Activated naive CD4-positive, alpha-beta T cell treated with anti-CD3 and anti-CD28 coated beads for 36 hours (primary cell): ENCODE measurements at regions not wholly inside any gene's neighbourhood (a gene's known extent, or its start where the extent isn't known, plus 50 kb on each side); places are given as distances from the start of the nearest gene placed in this dataset.

Experiments
- CTCF ChIA-PET: fragments of 350-600 bp; sonication (Branson Sonifier 250); formaldehyde crosslinking; loops from one replicate; lab custom pipeline; 2021; ENCODE audit warnings: antibody characterized with exemption; lab: Charles Lee
- DNase-seq: peaks from one replicate; pipeline ENCODE4 v3.0.0-alpha.2; 2020
- H3K27ac Mint-ChIP-seq: one replicate; pipeline ENCODE4 v1.8.0; 2021; ENCODE audit warnings: mild to moderate bottlenecking, mixed read lengths
- H3K27me3 Mint-ChIP-seq: one replicate; pipeline ENCODE4 v1.8.0; 2021; ENCODE audit warnings: low read depth, mixed read lengths
- H3K36me3 Mint-ChIP-seq: one replicate; pipeline ENCODE4 v1.8.0; 2021; ENCODE audit warnings: low read depth, mixed read lengths
- H3K4me1 Mint-ChIP-seq: one replicate; pipeline ENCODE4 v1.8.0; 2021; ENCODE audit warnings: low read depth, mixed read lengths
- H3K4me3 Mint-ChIP-seq: one replicate; pipeline ENCODE4 v1.8.0; 2021; ENCODE audit warnings: mild to moderate bottlenecking, moderate library complexity, mixed read lengths
- H3K9me3 Mint-ChIP-seq: one replicate; pipeline ENCODE4 v1.8.0; 2021; ENCODE audit warnings: mixed read lengths
- intact Hi-C: fragments of 100-400 bp; cut with micrococcal nuclease; formaldehyde crosslinking; loops from one replicate; pipeline ENCODE4 v1.15.1; 2023

DNA sequence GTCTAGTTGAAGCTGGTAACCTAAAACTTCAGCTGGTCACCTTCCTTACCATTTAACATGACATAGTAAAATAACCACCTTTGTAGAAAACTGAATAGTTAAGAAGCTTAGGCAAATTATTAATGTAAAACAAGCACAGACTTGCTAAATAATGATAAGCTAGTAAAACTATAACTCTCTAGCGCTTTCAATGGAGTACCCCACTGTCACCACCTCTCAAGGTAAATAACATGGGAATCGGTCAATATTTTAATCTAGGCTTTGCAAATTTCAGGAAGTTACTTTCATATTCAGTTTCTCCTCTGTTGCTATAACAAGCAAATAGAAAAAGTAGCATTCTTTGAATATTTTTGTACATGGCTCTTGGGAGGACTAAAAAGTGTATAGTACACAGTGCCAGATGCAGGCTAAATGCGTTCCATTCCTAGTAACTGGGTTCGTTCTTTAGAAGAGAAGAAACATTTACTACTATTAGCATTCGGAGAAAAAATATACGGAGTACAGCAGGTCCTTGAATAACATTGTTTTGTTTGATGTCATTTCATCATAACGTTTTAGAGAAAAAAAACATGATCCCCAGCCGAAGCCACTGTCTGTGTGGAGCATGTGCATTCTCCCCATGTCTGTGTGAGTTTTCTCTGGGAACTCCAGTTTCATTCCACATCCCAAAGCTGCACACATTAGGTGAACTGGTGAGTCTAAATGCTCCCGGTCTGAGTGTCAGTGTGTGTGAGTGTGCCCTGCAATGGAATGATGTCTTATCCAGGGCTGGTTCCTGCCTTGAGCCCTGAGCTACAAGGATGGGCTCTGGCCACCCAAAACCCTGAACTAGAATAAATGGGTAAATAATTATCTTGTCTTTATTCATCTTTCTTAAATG, 52.5 kb downstream of the EPRS1 start:
- H3K9me3 Mint-ChIP-seq = no peaks in the 10 kb centered on the region
- H3K27me3 Mint-ChIP-seq = no peaks in the 10 kb centered on the region
- H3K4me3 Mint-ChIP-seq = no peak overlapping the region
- no peak for DNase-seq
- H3K36me3 Mint-ChIP-seq = peaks cover 34% of the 10 kb centered on the region
- no peaks in the 10 kb centered on the region for H3K4me1 Mint-ChIP-seq
- H3K27ac Mint-ChIP-seq = no peak overlapping the region
- intact Hi-C loops = no loop called here
- CTCF ChIA-PET = no interaction called here

DNA sequence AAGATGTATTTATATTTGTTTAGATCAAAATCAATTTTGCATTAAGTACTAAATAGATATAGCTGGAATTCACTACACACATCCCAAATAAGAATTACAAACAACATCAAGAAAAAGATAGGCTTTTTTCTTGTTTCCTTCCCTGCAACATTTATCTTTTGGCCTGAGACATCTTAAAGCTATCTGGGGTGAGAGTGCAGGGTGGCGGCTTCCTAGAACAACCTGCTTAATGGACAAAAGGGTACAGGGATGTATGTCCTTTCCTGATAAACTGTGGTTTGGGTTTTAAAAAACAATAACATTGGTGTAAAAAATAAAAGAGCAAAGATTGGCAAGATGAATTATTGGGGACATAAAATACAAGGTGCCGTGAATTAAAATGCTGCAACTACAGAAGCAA, 54.4 kb downstream of the EPRS1 start:
- Mint-ChIP-seq H3K27ac (no peak overlapping the region), H3K9me3 (no peaks in the 10 kb centered on the region), H3K4me1 (no peaks in the 10 kb centered on the region), H3K27me3 (no peaks in the 10 kb centered on the region), H3K36me3 (peaks cover 39% of the 10 kb centered on the region), H3K4me3 (no peak overlapping the region)
- DNase-seq = no peak
- intact Hi-C loops = no loop called here
- CTCF ChIA-PET = interaction anchor here (2.0 kb wide), 1 partner anchor 13 kb away, joined by 5 read pairs; no protein-coding TSS in a partner anchor

DNA sequence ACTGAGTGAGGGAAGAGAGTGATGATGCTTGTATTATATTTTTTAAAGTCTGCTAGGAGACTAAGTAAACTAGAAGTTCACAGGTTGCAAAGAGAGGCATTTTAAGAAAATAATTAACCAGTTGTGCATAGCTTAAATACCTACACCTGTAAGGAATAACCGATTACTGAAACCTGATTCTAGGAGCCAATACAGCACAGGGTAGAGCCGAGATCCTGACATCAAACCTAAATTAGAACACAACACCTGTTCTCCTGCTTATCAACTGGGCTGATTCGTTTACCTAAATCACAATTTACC, 54.8 kb downstream of the EPRS1 start:
- CTCF ChIA-PET = interaction anchor here (0.9 to 2.0 kb wide), 3 partner anchors 13 to 224 kb away, joined by 3 to 5 read pairs (median 3); no protein-coding TSS in a partner anchor
- Mint-ChIP-seq H3K4me1 (no peaks in the 10 kb centered on the region), H3K27ac (no peak overlapping the region), H3K4me3 (no peak overlapping the region), H3K27me3 (no peaks in the 10 kb centered on the region), H3K36me3 (peaks cover 40% of the 10 kb centered on the region), H3K9me3 (no peaks in the 10 kb centered on the region)
- intact Hi-C loops = no loop called here
- DNase-seq = no peak

DNA sequence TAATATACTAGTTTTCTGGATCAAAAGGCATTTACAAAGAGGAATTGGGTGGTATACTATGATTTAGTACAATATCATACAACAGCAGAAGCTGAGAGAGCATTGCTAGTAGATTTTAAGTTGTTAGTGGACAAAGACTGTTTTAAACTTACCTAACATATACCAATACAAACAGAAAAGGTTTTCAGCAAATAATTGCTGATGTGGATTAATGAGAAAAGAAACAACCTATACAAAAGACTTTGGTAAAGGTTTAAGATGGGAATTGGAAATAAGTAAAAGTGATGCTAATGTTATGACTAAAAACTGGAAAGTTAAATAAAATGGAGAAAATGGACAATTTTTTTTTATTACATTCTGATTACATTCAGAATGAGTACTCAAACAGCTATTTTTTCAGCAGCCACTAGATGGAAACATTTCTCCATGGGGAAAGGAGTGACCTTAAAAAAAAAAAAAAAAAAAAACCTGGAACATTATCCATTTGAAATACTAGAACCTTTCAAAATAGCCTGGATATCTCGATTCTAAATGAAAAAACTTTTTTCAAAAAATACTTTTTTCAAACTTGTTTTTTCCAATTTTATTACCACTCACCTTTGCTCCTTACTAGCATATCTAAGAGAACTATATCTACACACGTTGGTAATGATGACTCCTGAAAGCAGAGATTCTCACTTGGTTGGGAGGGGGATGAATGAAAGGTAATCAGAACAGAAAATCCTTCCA, 55.4 kb downstream of the EPRS1 start:
- Mint-ChIP-seq H3K4me1 (no peaks in the 10 kb centered on the region), H3K36me3 (peaks cover 36% of the 10 kb centered on the region), H3K4me3 (no peak overlapping the region), H3K27me3 (no peaks in the 10 kb centered on the region), H3K9me3 (no peaks in the 10 kb centered on the region), H3K27ac (no peak overlapping the region)
- intact Hi-C loops = no loop called here
- no peak for DNase-seq
- CTCF ChIA-PET = interaction anchor here (0.6 to 2.0 kb wide), 5 partner anchors 8 to 225 kb away, joined by 3 to 5 read pairs (median 3); partner anchors contain the start of gene BPNT1

- Mint-ChIP-seq H3K27ac (no peak overlapping the region), H3K27me3 (no peaks in the 10 kb centered on the region), H3K36me3 (peaks cover 31% of the 10 kb centered on the region), H3K4me1 (no peaks in the 10 kb centered on the region), H3K9me3 (no peaks in the 10 kb centered on the region), H3K4me3 (no peak overlapping the region)
- no peak for DNase-seq
- intact Hi-C loops = no loop called here
- CTCF ChIA-PET = interaction anchor here (1.2 to 2.0 kb wide), 4 partner anchors 11 to 41 kb away, joined by 3 to 5 read pairs (median 4); no protein-coding TSS in a partner anchor
Measured at GRCh38 chr1:219989766-219990165, 56.5 kb downstream of the EPRS1 start.

DNA sequence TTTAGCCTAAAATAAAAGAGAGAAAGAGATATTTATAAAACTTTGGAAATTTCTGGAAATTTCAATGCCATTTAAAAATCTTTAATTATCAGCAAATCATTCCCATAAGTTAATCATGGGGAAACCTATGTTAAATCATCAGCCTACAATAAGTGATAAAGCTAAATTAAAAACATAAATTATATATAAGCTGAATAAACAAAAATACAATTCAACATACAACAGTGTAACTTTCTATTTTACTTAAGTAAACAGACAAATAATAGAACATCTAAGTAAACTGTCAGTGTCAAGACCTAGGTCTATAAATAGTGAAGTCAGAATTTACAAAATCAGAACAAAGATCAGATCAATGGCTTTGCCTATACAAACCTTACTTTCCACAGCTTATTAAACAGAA, 57.5 kb downstream of the EPRS1 start:
- Mint-ChIP-seq H3K27ac (no peak overlapping the region), H3K9me3 (no peaks in the 10 kb centered on the region), H3K36me3 (peaks cover 36% of the 10 kb centered on the region), H3K4me3 (no peak overlapping the region), H3K27me3 (no peaks in the 10 kb centered on the region), H3K4me1 (no peaks in the 10 kb centered on the region)
- DNase-seq = no peak
- CTCF ChIA-PET = interaction anchor here (1.2 to 1.4 kb wide), 2 partner anchors 11 to 30 kb away, joined by 3 to 4 read pairs; no protein-coding TSS in a partner anchor
- intact Hi-C loops = no loop called here

DNA sequence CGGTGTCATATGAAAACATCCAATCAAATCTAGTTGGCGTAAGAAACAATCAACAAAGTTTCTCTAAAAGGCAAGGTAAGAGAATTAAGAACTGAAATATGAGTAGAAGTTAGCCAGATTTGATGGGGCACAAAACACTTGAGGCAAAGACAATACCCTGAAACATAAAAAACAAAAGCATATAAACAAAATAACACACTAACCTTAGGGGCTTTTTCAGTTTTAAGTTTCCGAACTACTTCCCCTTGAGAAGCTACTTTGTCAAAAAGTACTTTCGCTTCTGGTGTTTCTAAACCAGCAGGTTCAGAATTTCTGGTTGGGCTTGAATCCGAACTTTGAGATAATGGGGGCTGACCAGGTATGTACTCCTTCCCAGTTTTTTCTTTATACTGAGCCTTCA, 57.9 kb downstream of the EPRS1 start:
- CTCF ChIA-PET = no interaction called here
- peaks cover 38% of the 10 kb centered on the region for H3K36me3 Mint-ChIP-seq
- H3K9me3 Mint-ChIP-seq = no peaks in the 10 kb centered on the region
- H3K27ac Mint-ChIP-seq = no peak overlapping the region
- intact Hi-C loops = no loop called here
- DNase-seq = no peak
- no peak overlapping the region for H3K4me3 Mint-ChIP-seq
- H3K27me3 Mint-ChIP-seq = no peaks in the 10 kb centered on the region
- no peaks in the 10 kb centered on the region for H3K4me1 Mint-ChIP-seq

DNA sequence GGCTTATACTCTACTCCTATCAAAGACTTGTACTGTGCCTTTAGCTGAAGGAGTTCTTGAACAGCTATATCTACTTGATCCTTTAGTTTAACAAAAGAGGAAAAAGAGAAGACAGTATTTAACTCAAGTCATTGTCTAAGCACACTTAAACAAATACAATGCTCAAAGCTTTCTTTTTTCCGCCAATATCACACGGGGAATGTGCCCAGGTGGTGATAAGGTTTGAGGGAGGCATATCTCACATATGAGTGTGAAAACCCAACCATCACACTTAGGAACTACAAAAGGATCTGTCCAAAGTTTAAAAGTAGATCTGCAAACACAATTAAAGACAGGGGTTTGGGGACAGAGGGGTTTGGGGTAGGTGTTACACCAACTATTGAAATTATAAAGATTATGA, 59.0 kb upstream of the SLC30A10 start:
- no peaks in the 10 kb centered on the region for H3K27me3 Mint-ChIP-seq
- H3K36me3 Mint-ChIP-seq = peaks cover 37% of the 10 kb centered on the region
- no peak overlapping the region for H3K27ac Mint-ChIP-seq
- intact Hi-C loops = no loop called here
- CTCF ChIA-PET = no interaction called here
- no peaks in the 10 kb centered on the region for H3K4me1 Mint-ChIP-seq
- H3K9me3 Mint-ChIP-seq = no peaks in the 10 kb centered on the region
- DNase-seq = no peak
- H3K4me3 Mint-ChIP-seq = no peak overlapping the region

GRCh38 chr1:219985169-219985568, 56.8 kb upstream of the SLC30A10 start:
- no peak overlapping the region for H3K27ac Mint-ChIP-seq
- H3K27me3 Mint-ChIP-seq = no peaks in the 10 kb centered on the region
- intact Hi-C loops = no loop called here
- H3K4me3 Mint-ChIP-seq = no peak overlapping the region
- H3K4me1 Mint-ChIP-seq = no peaks in the 10 kb centered on the region
- peaks cover 38% of the 10 kb centered on the region for H3K36me3 Mint-ChIP-seq
- no peaks in the 10 kb centered on the region for H3K9me3 Mint-ChIP-seq
- CTCF ChIA-PET = no interaction called here
- no peak for DNase-seq
